ENCODE measurements at regions not wholly inside any gene's neighbourhood (a gene's known extent, or its start where the extent isn't known, plus 50 kb on each side); places are given as distances from the start of the nearest gene placed in this dataset.
"Not testable (repeated sequence)": the region's sequence is repeated elsewhere in the genome, so short reads cannot be mapped to it uniquely, and the experiment has no call there.

DNA sequence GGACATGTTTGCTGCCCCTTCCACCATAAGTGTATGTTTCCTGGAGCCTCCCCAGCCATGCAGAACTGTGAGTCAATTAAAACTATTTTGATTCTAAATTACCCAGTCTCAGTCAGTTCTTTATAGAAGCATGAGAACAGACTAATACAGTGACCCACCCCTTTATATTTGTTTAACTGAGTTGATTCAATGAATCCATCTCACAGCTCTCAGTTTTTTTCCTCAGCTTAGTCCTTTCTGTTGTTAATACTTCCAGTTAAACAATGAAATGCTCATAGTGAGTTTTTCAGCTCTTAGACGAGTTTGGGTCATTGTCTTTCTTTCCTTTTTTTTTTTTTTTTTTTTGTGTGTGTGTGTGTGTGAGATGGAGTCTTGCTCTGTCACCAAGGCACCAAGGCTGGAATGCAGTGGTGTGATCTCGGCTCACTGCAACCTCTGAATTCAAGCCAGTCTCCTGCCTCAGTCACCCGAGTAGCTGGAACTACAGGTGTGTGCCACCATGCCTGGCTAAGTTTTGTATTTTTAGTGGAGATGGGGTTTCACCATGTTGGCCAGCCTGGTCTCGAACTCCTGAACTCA, 627.4 kb downstream of the SPATA31A7 start:
- not testable (repeated sequence) for FAIRE-seq; DNase-seq (ENCODE audit: insufficient read length, low spot score)

DNA sequence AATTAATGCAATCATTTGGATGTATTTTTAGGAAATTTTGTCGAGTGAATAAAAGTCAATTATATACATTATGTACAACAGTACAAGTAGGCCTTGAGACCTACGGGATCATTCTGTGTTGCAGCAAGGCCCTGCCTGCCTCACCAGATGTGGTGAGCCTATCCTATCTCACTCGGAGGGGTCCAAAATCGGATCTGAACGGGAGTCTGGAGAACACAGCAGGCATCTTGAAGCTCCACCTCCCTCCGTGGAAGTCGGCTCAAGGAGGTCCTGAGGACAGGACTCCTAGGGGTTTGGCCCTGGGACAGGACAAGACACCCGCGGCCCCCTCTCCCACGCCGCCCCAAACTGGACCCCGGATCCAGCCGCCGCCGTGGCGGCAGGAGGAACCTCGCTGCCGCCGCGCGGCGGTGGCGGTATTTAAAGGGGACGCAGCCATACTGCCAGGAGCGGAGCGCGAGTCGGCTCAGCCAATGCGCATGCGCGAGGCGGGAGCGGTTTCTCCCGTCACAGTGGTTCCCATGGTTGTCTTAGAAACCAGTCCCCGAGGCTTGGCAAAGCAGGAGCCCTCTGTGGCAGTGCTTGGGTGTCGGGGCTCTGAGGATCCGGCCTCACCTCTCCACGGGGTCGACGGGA, 663.9 kb downstream of the SPATA31A7 start:
- not testable (repeated sequence) for DNase-seq (ENCODE audit: insufficient read length, low spot score); FAIRE-seq

DNA sequence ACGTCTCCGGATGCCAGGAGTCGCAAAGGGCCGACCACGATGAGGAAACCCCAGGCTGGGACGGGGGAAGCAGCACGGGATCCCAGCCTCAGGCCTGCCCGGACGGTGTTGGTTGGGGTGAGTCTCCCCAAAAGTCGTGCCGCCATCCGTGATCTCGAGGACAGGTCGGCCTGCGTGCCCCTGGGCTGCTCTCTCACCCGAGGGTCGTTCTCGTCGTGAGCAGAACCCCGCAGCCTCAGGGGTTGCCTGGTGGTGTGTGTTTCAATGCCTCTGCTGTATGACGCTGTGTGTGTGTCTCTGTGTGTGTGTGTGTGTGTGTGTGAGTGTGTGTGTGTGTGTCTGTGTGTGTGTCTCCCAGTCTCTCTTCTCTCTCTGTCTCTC, 664.4 kb downstream of the SPATA31A7 start:
- DNase-seq (ENCODE audit: insufficient read length, low spot score); FAIRE-seq: not testable (repeated sequence)

DNA sequence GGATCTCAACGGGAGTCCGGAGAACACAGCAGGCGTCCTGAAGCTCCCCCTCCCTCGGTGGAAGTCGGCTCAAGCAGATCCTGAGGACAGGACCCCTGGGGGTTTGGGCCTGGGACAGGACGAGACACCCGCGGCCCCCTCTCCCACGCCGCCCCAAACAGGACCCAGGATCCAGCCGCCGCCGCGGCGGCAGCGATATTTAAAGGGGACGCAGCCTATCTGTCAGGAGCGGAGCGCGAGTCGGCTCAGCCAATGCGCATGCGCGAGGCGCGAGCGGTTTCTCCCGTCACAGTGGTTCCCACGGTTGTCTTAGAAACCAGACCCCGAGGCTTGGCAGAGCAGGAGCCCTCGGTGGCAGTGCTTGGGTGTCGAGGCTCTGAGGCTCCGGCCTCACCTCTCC, 666.4 kb downstream of the SPATA31A7 start:
- FAIRE-seq; DNase-seq (ENCODE audit: insufficient read length, low spot score): not testable (repeated sequence)

GRCh38 chr9:61856858-61857453, 667.1 kb downstream of the SPATA31A7 start:
- FAIRE-seq, result peak; percentile 99
- not testable (repeated sequence) for DNase-seq (ENCODE audit: insufficient read length, low spot score)

- DNase-seq (ENCODE audit: insufficient read length, low spot score); FAIRE-seq: not testable (repeated sequence)
These were observed 668.0 kb downstream of the SPATA31A7 start for GRCh38 chr9:61857709-61858351.

GRCh38 chr9:61862431-61862971, 672.7 kb downstream of the SPATA31A7 start:
- not testable (repeated sequence) for FAIRE-seq; DNase-seq (ENCODE audit: insufficient read length, low spot score)

DNA sequence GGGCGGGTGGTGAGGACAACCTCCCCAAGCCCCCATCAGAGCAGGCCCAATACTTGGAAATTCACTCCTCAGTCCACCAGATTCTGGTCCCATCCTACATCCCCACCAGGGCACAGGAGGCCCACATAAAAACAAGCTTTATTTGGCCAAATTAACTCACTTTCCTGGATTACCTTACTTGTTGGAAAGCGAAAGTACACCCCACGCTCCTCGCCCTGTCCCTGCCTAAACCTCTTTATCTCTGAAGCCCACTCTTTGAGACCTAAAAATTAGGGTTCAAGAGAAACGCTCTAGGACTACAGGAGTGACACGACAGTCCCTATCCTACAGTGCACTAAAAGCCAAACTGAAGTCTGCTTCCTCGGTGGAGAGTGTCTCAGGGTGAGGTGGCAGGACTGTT, 674.6 kb downstream of the SPATA31A7 start:
- DNase-seq (ENCODE audit: insufficient read length, low spot score); FAIRE-seq: not testable (repeated sequence)

- DNase-seq (ENCODE audit: insufficient read length, low spot score); FAIRE-seq: not testable (repeated sequence)
These were observed 679.1 kb downstream of the SPATA31A7 start for GRCh38 chr9:61868965-61869364.

GRCh38 chr9:61872329-61872728, 682.5 kb downstream of the SPATA31A7 start:
- not testable (repeated sequence) for FAIRE-seq; DNase-seq (ENCODE audit: insufficient read length, low spot score)
